Smooth muscle cell (in vitro differentiated cells): ENCODE measurements at regions not wholly inside any gene's neighbourhood (a gene's known extent, or its start where the extent isn't known, plus 50 kb on each side); places are given as distances from the start of the nearest gene placed in this dataset.

Source experiments
- DNase-seq: peaks from one replicate; lab custom pipeline; 2025; ENCODE audit not compliant: unreplicated experiment; lab: John Stamatoyannopoulos, UW
- H2AFZ ChIP-seq: fragments of 200-600 bp; sonication (generic); 2 replicates; pipeline ENCODE4 v1.6.0; 2016; ENCODE audit warnings: antibody characterized with exemption, low read depth, mild to moderate bottlenecking
- H3F3A ChIP-seq: fragments of 200-600 bp; sonication (generic); 2 replicates; pipeline ENCODE4 v1.6.0; 2017; ENCODE audit warnings: antibody characterized with exemption, low read depth
- H3K27ac ChIP-seq: fragments of 200-600 bp; sonication (generic); 2 replicates; pipeline ENCODE4 v1.5.1; 2016; ENCODE audit warnings: low read depth, mild to moderate bottlenecking
- H3K27me3 ChIP-seq: fragments of 200-600 bp; sonication (generic); 2 replicates; pipeline ENCODE4 v1.6.1; 2016; ENCODE audit warnings: low read depth, mild to moderate bottlenecking
- H3K36me3 ChIP-seq: fragments of 200-600 bp; sonication (generic); 2 replicates; pipeline ENCODE4 v1.5.1; 2016; ENCODE audit warnings: low read depth
- H3K4me1 ChIP-seq: fragments of 200-600 bp; sonication (generic); 2 replicates; pipeline ENCODE4 v1.5.1; 2016; ENCODE audit warnings: low read depth
- H3K4me2 ChIP-seq: fragments of 200-600 bp; sonication (generic); 2 replicates; pipeline ENCODE4 v1.6.0; 2016; ENCODE audit warnings: mild to moderate bottlenecking
- H3K4me3 ChIP-seq: fragments of 200-600 bp; sonication (generic); 2 replicates; pipeline ENCODE4 v1.5.1; 2016; ENCODE audit warnings: mild to moderate bottlenecking
- H3K79me2 ChIP-seq: fragments of 200-600 bp; sonication (generic); 2 replicates; pipeline ENCODE4 v1.6.0; 2016; ENCODE audit warnings: low read depth, mild to moderate bottlenecking
- H3K9ac ChIP-seq: fragments of 200-600 bp; sonication (generic); 2 replicates; pipeline ENCODE4 v1.6.0; 2016; ENCODE audit warnings: low read depth
- H3K9me3 ChIP-seq: fragments of 200-600 bp; sonication (generic); replicated peaks from 2 replicates; pipeline ENCODE4 v1.5.1; 2016; ENCODE audit warnings: low read depth
- H4K20me1 ChIP-seq: fragments of 200-600 bp; sonication (generic); 2 replicates; pipeline ENCODE4 v1.6.0; 2016; ENCODE audit warnings: low read depth
- WGBS: methylation state at CpG from one replicate; pipeline ENCODE4 v1.1.7; 2016; ENCODE audit warnings: low lambda C conversion rate; 5-methylcytosine and 5-hydroxymethylcytosine counted together
- TF ChIP-seq, protein P1 (sequence below): fragments of 200-600 bp; sonication (generic); IDR thresholded peaks from 2 replicates; pipeline ENCODE4 v1.5.1; 2017; ENCODE audit warnings: borderline replicate concordance, mild to moderate bottlenecking, antibody characterized with exemption; ENCODE audit not compliant: insufficient read depth, poor library complexity, severe bottlenecking

DNA sequence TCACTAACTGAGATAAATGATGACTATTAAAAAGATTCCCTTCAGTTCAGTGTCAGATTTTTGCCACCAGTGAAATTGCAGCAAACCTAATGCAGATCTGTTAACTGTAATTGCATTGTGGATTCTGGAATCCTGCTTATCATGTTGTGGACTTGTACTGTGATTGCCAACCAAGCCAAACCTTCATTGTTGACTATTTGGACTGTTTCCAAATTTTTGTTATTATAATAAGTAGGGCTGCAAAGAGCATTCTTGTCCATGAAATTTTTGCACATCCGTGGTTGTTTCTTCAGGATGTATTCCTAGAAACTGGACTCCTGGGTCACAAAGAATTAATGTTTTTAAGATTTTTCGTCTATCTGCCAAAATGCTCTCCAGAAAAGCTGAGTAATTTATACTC lies 281.6 kb upstream of the ZMIZ1 start:
- Histone ChIP-seq H3K4me1 (no peaks in the 10 kb centered on the region), H3K79me2 (no peaks in the 10 kb centered on the region), H3K4me2 (no peak overlapping the region), H3K9ac (no peak overlapping the region), H3F3A (no peaks in the 10 kb centered on the region), H2AFZ (no peak overlapping the region), H4K20me1 (no peaks in the 10 kb centered on the region), H3K4me3 (no peak overlapping the region), H3K27me3 (no peaks in the 10 kb centered on the region), H3K36me3 (no peaks in the 10 kb centered on the region), H3K9me3 (no peaks in the 10 kb centered on the region), H3K27ac (no peak overlapping the region)
- DNase-seq, result no peak
- TF ChIP-seq, protein P1, sequence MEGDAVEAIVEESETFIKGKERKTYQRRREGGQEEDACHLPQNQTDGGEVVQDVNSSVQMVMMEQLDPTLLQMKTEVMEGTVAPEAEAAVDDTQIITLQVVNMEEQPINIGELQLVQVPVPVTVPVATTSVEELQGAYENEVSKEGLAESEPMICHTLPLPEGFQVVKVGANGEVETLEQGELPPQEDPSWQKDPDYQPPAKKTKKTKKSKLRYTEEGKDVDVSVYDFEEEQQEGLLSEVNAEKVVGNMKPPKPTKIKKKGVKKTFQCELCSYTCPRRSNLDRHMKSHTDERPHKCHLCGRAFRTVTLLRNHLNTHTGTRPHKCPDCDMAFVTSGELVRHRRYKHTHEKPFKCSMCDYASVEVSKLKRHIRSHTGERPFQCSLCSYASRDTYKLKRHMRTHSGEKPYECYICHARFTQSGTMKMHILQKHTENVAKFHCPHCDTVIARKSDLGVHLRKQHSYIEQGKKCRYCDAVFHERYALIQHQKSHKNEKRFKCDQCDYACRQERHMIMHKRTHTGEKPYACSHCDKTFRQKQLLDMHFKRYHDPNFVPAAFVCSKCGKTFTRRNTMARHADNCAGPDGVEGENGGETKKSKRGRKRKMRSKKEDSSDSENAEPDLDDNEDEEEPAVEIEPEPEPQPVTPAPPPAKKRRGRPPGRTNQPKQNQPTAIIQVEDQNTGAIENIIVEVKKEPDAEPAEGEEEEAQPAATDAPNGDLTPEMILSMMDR, result no peak
- WGBS, result 68% methylated on average over 2 of the region's 2 CpGs

DNA sequence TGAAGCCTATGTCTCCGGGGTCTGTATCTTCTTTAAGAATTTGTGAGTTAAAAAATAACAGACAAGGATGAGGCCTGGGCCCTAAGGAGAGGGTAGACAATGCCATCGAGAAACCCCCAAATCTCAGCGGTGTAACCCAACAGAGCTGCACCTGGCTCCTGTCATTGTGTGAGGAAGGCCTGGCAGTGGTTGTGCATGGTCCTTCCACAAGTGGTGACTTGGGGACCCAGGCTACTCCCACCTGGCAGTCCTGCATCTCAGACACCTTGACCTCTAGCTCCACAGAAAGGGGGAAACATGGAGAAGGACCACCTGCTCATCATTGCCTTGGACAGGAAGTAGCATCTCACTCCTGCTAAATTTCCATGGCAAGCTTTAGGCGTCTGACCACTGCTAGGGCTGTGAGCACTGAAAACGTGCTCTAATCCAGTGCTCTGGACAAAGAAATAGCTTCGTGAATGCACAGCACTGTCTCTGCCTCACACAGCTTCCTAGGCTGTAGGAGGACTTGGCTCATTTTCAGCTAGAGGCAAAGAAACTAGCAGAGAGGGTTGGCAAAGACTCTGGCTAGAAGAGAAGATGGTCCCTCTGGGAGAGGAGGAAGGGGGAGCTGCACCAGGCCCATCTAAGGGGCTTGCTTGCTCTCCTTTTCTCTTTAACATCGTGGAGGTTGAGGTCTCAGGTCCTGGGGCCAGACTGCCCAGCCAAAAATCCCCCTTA lies 273.9 kb upstream of the ZMIZ1 start:
- WGBS, result 89% methylated on average over 7 of the region's 7 CpGs
- no peak overlapping the region for H3K9ac ChIP-seq
- no peaks in the 10 kb centered on the region for H3K27me3 ChIP-seq
- TF ChIP-seq, protein P1, result no peak
- H3K79me2 ChIP-seq, result no peaks in the 10 kb centered on the region
- H3K4me2 ChIP-seq, result no peak overlapping the region
- H3K4me1 ChIP-seq, result no peaks in the 10 kb centered on the region
- H3K9me3 ChIP-seq, result no peaks in the 10 kb centered on the region
- H3K36me3 ChIP-seq, result no peaks in the 10 kb centered on the region
- no peak overlapping the region for H3K4me3 ChIP-seq
- no peaks in the 10 kb centered on the region for H4K20me1 ChIP-seq
- no peak overlapping the region for H3K27ac ChIP-seq
- no peaks in the 10 kb centered on the region for H3F3A ChIP-seq
- DNase-seq, result no peak
- H2AFZ ChIP-seq, result no peak overlapping the region

DNA sequence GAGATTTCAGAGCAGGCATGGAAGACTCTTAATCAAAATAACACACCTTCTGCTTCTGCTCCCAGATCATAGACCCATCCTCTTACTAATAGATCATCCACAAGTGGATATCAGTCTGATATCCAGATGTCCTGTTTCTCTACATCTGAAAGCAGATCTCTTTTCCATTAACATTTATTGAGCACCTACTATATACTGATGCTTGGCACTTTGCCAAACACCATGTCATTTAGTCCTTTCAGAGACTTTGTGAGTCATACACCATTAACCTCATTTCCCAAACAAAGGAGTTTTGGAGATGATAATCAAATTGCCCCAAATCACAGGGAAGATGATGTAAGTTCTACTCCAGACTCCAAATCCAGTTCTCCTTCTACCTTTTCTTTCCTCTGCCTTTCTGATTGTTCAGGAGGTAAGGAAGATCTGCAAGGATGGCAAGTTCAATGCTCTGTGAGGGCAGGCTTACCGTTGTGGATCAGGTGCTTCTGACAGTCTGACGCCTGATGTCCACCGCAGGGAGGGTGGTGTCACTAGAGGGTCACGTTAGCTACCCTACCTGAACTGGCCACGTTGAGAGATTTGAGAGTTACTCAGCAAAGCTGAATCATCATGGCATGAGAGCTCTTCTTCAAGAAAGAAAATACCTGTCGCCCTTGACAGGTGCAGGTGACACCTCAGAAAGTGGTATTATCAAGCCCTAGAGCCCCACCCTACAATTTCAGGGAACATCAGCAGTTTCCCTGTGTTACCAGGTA lies 269.6 kb upstream of the ZMIZ1 start:
- H4K20me1 ChIP-seq, result no peaks in the 10 kb centered on the region
- peaks cover 7% of the 10 kb centered on the region for H3F3A ChIP-seq
- H2AFZ ChIP-seq, result no peak overlapping the region
- H3K27me3 ChIP-seq, result no peaks in the 10 kb centered on the region
- H3K4me2 ChIP-seq, result no peak overlapping the region
- peaks cover 5% of the 10 kb centered on the region for H3K4me1 ChIP-seq
- H3K27ac ChIP-seq, result no peak overlapping the region
- H3K9me3 ChIP-seq, result no peaks in the 10 kb centered on the region
- no peak overlapping the region for H3K9ac ChIP-seq
- no peaks in the 10 kb centered on the region for H3K36me3 ChIP-seq
- no peak for DNase-seq
- TF ChIP-seq, protein P1, result no peak
- WGBS, result 79% methylated on average over 6 of the region's 6 CpGs
- no peak overlapping the region for H3K4me3 ChIP-seq
- no peaks in the 10 kb centered on the region for H3K79me2 ChIP-seq
